DND-41 (cell line): ENCODE measurements at regions not wholly inside any gene's neighbourhood (a gene's known extent, or its start where the extent isn't known, plus 50 kb on each side); places are given as distances from the start of the nearest gene placed in this dataset.

Experiments used
- CTCF ChIP-seq: IDR thresholded peaks from 2 replicates; pipeline ENCODE4 v1.5.1; 2012; ENCODE audit warnings: borderline replicate concordance, low read length, moderate library complexity, mild to moderate bottlenecking; ENCODE audit not compliant: poor library complexity, severe bottlenecking; ENCODE audit errors: extremely low read depth
- EZH2 ChIP-seq: IDR thresholded peaks from 3 replicates; pipeline ENCODE4 v1.6.1; 2012; ENCODE audit warnings: borderline replicate concordance, low read depth, mild to moderate bottlenecking, moderate library complexity, low read length, inconsistent platforms; ENCODE audit not compliant: severe bottlenecking

DNA sequence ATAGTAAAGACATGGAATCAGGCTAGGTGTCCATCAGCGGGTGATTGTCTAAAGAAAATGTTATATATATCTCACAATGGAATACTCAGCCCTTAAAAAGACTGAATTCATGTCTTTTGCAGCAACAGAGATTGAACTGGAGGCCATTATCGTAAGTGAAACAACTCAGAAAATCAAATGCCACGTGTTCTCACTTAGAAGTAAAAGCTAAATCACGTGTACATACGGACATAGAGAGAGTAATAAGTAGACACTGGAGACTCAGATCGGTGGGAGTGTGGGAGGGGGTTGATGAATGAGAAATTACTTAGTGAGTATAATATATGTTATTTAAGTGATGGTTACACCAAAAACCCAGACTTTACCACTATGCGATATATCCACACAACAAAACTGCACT lies 266.3 kb upstream of the PPFIA2 start:
- no peak for TF ChIP-seq CTCF
- no peak for TF ChIP-seq EZH2
